ENCODE measurements at regions not wholly inside any gene's neighbourhood (a gene's known extent, or its start where the extent isn't known, plus 50 kb on each side); places are given as distances from the start of the nearest gene placed in this dataset.

GRCh38 chr6:15037253-15037652 is 208.6 kb upstream of the JARID2 start:
- H3K4me3 ChIP-seq, result no peak overlapping the region
- WGBS, 2 experiments (ENCODE audit: low coverage in 1 of 2, low lambda C conversion rate in 2 of 2, missing lambda C conversion rate in 2 of 2), result 95 to 96% methylated on average over 5 of the region's 5 CpGs
- H3K4me2 ChIP-seq (ENCODE audit: unreplicated experiment), result no peak overlapping the region
- no peaks in the 10 kb centered on the region for H3K9me3 ChIP-seq (ENCODE audit: low read depth)
- no peaks in the 10 kb centered on the region for H4K20me1 ChIP-seq (ENCODE audit: insufficient read depth)
- H3K27ac ChIP-seq, result no peak overlapping the region
- H2AFZ ChIP-seq, result no peak overlapping the region
- H3K9me2 ChIP-seq (ENCODE audit: insufficient read depth), result no peaks in the 10 kb centered on the region
- no peaks in the 10 kb centered on the region for H3K36me3 ChIP-seq (ENCODE audit: low read depth)
- no peak for TF ChIP-seq EZH2 (IDR thresholded peaks at IDR 0.05; ENCODE audit: insufficient read depth, poor library complexity, severe bottlenecking)
- no peak for TF ChIP-seq EZH2phosphoT487 (IDR thresholded peaks at IDR 0.05; ENCODE audit: insufficient read depth, low read depth)
- no peaks in the 10 kb centered on the region for H3F3A ChIP-seq (ENCODE audit: insufficient read depth)
- in situ Hi-C loops (cut with MboI), result no loop called here
- no peaks in the 10 kb centered on the region for H3K79me2 ChIP-seq (ENCODE audit: insufficient read depth)
- DNase-seq, result no peak
- no peak overlapping the region for H3K9ac ChIP-seq
- no peaks in the 10 kb centered on the region for H3K27me3 ChIP-seq (replicated peaks; ENCODE audit: insufficient read depth)
- no peaks in the 10 kb centered on the region for H3K4me1 ChIP-seq (ENCODE audit: insufficient read depth)

DNA sequence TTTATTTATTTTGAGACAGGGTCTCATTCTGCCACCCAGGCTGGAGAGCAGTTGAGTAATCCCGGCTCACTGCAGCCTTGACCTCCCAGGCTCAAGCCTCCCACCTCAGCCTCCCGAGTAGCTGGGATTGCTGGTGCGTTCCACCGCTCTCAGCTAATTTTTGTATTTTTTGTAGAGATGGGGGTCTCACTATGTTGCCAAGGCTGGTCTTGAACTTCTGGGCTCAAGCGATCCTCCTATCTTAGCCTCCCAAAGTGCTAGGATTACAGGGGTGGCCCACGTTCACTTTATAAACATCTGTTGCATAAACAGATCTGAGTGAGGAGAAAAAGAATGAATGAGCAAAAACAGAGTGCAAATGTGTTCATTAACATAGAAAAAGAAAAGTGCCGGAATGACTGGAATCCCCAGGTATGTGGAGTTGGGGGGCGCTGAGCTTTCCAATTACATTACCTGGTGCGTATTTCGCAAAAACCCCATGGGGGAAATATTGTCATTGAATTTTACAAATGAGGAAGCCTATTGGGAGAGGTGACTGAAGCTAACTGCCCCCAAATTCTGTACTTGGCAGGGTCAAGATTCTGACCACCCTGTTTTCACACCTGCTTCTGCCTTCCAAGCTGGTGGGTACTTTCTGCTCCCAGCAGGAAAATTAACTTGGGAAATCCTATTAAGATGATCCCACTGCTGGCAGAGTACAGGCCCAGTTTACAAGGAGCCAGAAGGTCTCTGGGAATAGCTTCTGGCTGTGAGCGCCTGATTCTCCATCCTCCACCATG is 207.7 kb upstream of the JARID2 start:
- no peaks in the 10 kb centered on the region for H3K27me3 ChIP-seq (replicated peaks; ENCODE audit: insufficient read depth)
- H3K27ac ChIP-seq, result no peak overlapping the region
- H3K9ac ChIP-seq, result no peak overlapping the region
- no peaks in the 10 kb centered on the region for H3K79me2 ChIP-seq (ENCODE audit: insufficient read depth)
- H4K20me1 ChIP-seq (ENCODE audit: insufficient read depth), result no peaks in the 10 kb centered on the region
- H3K4me1 ChIP-seq (ENCODE audit: insufficient read depth), result no peaks in the 10 kb centered on the region
- H3K9me2 ChIP-seq (ENCODE audit: insufficient read depth), result no peaks in the 10 kb centered on the region
- no peak overlapping the region for H3K4me2 ChIP-seq (ENCODE audit: unreplicated experiment)
- TF ChIP-seq EZH2phosphoT487 (IDR thresholded peaks at IDR 0.05; ENCODE audit: insufficient read depth, low read depth), result no peak
- TF ChIP-seq EZH2 (IDR thresholded peaks at IDR 0.05; ENCODE audit: insufficient read depth, poor library complexity, severe bottlenecking), result no peak
- no peak for DNase-seq
- H3K4me3 ChIP-seq, result no peak overlapping the region
- no peaks in the 10 kb centered on the region for H3K36me3 ChIP-seq (ENCODE audit: low read depth)
- WGBS, 2 experiments (ENCODE audit: low coverage in 1 of 2, low lambda C conversion rate in 2 of 2, missing lambda C conversion rate in 2 of 2), result 92% methylated on average over 11 of the region's 11 CpGs
- no peaks in the 10 kb centered on the region for H3K9me3 ChIP-seq (ENCODE audit: low read depth)
- in situ Hi-C loops (cut with MboI), result no loop called here
- H2AFZ ChIP-seq, result no peak overlapping the region
- no peaks in the 10 kb centered on the region for H3F3A ChIP-seq (ENCODE audit: insufficient read depth)

DNA sequence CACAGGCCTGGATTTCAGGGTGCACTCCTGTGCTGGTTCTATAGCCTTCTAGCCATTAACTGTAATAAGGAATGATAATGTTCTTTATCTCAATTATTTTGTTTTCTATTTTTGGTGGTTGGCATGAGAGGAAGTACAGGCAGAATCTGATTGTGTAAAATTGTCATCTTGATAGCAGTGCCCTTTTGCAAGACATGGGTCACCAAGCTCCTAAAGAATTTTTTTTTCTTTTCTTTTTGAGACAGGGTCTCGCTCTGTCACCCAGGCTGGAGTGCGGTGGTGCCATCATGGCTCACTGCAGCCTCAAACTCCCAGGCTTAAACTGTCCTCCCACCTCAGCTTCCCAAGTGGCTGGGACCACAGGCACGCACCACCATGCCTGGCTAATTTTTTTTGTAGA is 206.7 kb upstream of the JARID2 start:
- H3K4me2 ChIP-seq (ENCODE audit: unreplicated experiment), result no peak overlapping the region
- DNase-seq, result no peak
- H3K27ac ChIP-seq, result no peak overlapping the region
- H3K9ac ChIP-seq, result no peak overlapping the region
- TF ChIP-seq EZH2 (IDR thresholded peaks at IDR 0.05; ENCODE audit: insufficient read depth, poor library complexity, severe bottlenecking) (no peak), EZH2phosphoT487 (IDR thresholded peaks at IDR 0.05; ENCODE audit: insufficient read depth, low read depth) (no peak)
- no peaks in the 10 kb centered on the region for H3F3A ChIP-seq (ENCODE audit: insufficient read depth)
- no peak overlapping the region for H3K4me3 ChIP-seq
- H3K9me3 ChIP-seq (ENCODE audit: low read depth), result no peaks in the 10 kb centered on the region
- H4K20me1 ChIP-seq (ENCODE audit: insufficient read depth), result no peaks in the 10 kb centered on the region
- no peaks in the 10 kb centered on the region for H3K27me3 ChIP-seq (replicated peaks; ENCODE audit: insufficient read depth)
- in situ Hi-C loops (cut with MboI), result no loop called here
- no peaks in the 10 kb centered on the region for H3K9me2 ChIP-seq (ENCODE audit: insufficient read depth)
- no peaks in the 10 kb centered on the region for H3K79me2 ChIP-seq (ENCODE audit: insufficient read depth)
- H3K4me1 ChIP-seq (ENCODE audit: insufficient read depth), result no peaks in the 10 kb centered on the region
- no peak overlapping the region for H2AFZ ChIP-seq
- no peaks in the 10 kb centered on the region for H3K36me3 ChIP-seq (ENCODE audit: low read depth)
- 91 to 96% methylated on average over 3 of the region's 3 CpGs for WGBS, 2 experiments (ENCODE audit: low coverage in 1 of 2, low lambda C conversion rate in 2 of 2, missing lambda C conversion rate in 2 of 2)

- H4K20me1 ChIP-seq (ENCODE audit: insufficient read depth), result no peaks in the 10 kb centered on the region
- no peak overlapping the region for H3K27ac ChIP-seq
- no peak overlapping the region for H3K9ac ChIP-seq
- H2AFZ ChIP-seq, result no peak overlapping the region
- H3K9me2 ChIP-seq (ENCODE audit: insufficient read depth), result no peaks in the 10 kb centered on the region
- no peaks in the 10 kb centered on the region for H3K4me1 ChIP-seq (ENCODE audit: insufficient read depth)
- H3K9me3 ChIP-seq (ENCODE audit: low read depth), result no peaks in the 10 kb centered on the region
- no peak for DNase-seq
- in situ Hi-C loops (cut with MboI), result no loop called here
- H3K27me3 ChIP-seq (replicated peaks; ENCODE audit: insufficient read depth), result no peaks in the 10 kb centered on the region
- no peak for TF ChIP-seq EZH2 (IDR thresholded peaks at IDR 0.05; ENCODE audit: insufficient read depth, poor library complexity, severe bottlenecking)
- H3K4me2 ChIP-seq (ENCODE audit: unreplicated experiment), result no peak overlapping the region
- 78 to 84% methylated on average over 4 of the region's 4 CpGs for WGBS, 2 experiments (ENCODE audit: low coverage in 1 of 2, low lambda C conversion rate in 2 of 2, missing lambda C conversion rate in 2 of 2)
- H3F3A ChIP-seq (ENCODE audit: insufficient read depth), result no peaks in the 10 kb centered on the region
- H3K4me3 ChIP-seq, result no peak overlapping the region
- no peaks in the 10 kb centered on the region for H3K36me3 ChIP-seq (ENCODE audit: low read depth)
- H3K79me2 ChIP-seq (ENCODE audit: insufficient read depth), result no peaks in the 10 kb centered on the region
Measured at GRCh38 chr6:15042938-15043337, 202.9 kb upstream of the JARID2 start.

Measured in GM23248 (cell line).